GM21786 (cell line): ENCODE measurements at regions not wholly inside any gene's neighbourhood (a gene's known extent, or its start where the extent isn't known, plus 50 kb on each side); places are given as distances from the start of the nearest gene placed in this dataset.

Source experiments
- ATAC-seq: cut with Tn5 transposase; IDR thresholded peaks from one replicate; pipeline ENCODE4 v1.9.1; 2021; ENCODE audit not compliant: unreplicated experiment

DNA sequence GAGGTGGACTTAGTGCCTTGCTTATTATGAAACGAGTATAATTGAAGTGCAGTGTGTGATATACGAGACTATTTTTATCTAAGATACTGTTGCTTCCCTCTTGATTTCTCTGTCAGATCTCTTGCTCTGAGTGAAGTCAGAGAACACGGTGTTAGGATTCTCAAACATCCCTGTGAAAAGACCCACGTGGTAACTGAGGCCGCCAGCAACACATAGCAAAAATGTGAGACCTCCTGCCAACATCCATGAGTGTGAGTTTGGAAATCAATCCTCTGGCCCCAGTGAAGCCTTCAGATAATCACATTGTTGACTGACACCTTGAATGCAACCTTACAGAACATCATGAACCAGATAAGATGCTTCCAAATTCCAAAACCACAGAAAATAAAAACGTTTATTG, 954.4 kb downstream of the FAT4 start:
- ATAC-seq, result no peak

DNA sequence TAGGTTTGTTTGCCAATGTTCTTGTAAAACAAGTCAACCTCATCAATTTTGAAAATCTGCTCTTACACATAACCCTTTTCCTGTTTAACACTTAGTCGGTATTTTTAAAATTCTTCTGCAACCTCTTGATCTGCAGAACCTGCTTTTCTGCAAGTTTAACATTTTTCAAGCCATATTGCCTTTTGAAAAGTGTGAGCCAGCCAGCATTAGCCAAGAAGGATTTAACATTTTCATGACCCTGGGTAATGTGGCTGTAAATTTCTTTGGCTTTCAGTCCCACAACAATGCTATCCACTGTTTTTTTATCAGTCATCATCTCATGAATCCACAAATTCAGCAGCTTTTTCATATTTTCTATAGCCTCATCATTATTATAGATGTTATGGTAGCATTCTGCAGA, 956.5 kb downstream of the FAT4 start:
- ATAC-seq, result no peak

DNA sequence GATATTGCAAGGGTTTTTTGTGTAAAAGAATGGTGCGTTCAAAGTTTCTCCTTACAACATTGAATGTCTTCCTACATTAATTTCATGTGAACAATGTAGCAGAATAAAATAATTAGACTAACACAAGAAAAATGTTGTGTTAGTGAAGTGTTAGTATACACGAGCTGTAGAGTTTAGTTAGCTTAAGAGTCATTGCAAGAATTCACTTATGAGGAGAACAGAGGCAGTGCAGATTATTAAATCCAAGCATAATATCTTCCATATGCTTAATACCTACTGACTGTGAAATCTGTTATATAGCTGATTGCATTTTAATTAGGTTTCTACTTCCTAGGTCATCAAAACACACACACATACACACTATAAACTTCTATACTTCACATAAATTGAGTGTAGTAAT, 959.0 kb downstream of the FAT4 start:
- ATAC-seq, result no peak

DNA sequence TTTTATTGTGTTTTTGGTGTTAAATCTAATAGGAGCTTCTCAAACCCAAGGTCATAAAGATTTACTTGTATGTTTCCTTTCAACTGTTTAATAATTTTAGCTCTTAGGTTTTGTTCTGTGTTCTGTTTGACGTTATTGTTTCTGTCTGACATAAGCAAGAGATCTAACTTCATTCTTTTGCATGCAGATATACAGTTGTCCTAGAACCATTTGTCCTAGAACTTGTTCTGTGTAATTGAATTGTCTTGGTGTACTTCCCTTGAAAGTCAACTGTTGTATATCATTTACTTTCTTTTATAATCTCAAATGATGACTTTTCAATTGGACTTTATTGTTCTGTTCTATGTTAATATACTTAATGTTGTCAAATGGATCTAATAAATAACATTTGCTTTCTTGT, 977.1 kb downstream of the FAT4 start:
- ATAC-seq, result no peak

DNA sequence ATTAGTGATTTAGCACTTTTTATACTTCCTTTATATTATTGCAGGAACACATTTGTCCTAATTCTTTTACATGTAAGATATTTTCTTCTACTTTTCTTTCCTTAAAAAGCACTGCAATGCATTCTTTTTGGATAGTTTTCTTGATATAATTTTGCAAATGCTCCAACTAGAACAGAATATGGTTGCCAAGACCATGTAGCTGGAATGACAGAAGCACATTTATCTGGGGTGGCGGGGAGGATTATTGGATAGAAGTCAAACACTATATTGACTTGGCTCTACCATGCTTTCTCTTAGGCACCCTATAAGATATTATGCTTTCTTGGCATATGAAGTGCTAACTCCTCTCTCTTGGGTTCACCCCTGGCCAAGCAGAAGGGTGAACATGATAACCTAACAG, 983.5 kb downstream of the FAT4 start:
- ATAC-seq, result no peak

DNA sequence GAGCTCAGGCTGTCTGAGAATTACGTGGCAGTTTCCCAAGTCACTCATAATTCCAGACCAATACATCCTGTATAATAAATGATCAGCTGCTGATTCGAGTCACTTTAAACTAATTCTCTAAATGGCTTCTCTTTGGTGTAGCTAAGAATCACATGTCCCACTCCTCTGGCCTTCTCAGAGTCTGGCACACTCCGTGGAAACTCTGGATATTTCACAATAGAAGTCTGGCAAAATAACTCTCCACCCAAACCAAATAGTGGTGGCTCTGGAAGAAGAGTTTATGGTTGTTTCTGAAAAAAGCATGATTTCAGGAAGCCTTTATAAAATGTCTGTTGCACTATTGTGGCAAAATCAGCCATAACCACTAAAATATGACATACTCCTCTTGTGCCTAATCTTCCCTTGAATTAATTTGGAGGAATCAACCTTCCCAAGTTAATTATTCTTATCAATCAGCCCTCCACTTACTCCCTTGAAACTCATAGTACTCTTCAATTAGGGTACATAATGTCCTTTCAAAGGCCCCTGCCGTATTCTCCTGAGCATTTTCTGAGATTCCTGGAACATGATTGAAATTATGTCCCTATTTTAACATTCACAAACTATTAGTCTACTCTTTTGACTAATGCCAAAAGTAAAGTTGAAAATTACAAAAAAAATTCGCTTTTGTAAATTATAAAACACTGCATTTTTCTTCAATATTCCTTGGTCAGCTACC, 991.6 kb downstream of the FAT4 start:
- ATAC-seq, result no peak

DNA sequence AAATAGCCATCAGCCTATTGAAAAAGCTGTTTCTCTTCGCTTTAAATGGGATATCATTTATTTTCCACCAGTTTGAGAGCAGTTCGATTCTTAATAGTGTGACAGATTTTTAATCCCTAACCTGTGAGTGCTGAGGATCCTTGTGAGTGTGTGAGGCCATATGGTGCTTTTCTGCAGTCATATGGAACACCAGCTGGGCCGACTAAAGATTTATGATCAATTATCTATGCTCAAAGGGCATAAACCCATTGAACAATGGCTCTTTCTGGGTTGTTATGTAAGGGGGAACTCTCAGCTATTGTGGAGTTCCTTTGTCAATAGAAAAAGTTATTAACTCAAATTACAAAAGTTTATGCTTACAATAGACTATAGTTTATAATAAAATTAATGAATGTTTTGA, 1003.6 kb downstream of the FAT4 start:
- no peak for ATAC-seq

DNA sequence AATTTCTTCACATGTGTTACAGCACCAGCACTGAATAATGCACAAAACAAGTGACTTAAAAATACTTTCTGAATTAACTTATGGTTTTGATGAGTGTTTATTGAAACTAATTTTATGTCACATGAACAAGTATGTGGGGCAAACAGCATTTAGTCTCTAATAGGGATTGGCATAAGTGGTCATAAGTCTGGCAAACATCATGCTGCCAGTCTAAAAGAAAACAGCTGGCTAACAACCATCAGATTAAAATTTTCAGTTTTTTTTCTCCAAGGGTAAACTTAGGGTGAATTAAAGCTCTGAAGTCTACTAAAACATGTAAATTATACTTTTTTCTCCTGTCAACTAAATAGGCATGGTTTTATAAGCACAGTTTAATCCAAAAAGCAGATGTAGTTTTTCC, 1014.2 kb downstream of the FAT4 start:
- no peak for ATAC-seq

DNA sequence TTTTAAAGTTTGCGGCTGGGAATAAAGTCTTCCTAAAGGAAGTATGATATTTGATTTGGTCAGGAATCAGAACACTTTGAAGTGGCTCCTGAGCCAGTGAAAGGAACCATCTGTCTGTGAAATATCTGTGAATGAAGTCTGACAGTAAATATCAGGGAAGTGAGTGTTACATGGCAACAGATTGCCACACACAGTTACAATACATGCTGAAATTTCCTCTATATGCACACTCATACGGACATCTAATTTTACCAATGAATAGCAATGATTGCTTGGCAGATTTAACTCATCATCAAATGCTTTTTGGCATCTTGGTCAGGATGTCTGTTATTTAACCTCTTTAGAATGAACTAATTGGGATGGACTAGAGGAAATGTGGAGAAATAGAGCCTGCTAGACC, 1023.8 kb downstream of the FAT4 start:
- ATAC-seq, result no peak

DNA sequence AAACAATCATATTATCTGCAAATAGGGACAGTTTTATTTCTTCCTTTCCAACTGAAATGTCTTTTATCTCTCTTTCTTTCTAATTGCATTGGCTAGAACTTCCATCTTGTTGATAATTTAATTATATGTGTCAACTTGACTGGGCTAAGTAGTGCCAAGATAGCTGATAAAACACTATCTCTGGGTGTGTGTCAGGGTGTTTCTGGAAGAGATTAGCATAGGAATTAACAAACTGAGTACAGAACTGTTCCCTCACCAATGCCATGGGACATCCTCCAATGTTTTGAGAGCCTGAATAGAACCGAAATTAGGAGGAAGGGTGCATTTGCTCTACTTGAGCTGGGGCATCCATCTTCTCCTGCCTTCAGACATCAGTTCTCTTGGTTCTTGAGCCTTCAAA, 1027.2 kb downstream of the FAT4 start:
- ATAC-seq, result no peak

DNA sequence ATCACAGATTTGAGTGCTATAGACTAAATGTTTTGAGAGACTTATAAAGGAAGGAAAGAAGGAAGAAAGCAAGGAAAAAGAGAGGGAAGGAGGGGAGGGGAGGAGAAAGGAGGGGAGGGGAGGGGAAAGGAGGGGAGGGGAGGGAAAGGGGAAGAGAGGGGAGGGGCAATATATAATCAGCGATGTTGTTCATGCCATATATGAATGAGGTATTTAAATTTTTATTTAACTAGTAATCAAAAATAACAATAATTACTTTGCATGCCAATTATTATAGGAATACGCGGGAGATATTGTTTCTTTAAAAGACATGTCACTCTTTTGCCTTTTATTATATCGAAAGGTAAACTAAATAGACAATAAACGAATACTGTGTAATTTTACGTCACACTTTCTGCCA, 1029.7 kb downstream of the FAT4 start:
- ATAC-seq, result no peak

DNA sequence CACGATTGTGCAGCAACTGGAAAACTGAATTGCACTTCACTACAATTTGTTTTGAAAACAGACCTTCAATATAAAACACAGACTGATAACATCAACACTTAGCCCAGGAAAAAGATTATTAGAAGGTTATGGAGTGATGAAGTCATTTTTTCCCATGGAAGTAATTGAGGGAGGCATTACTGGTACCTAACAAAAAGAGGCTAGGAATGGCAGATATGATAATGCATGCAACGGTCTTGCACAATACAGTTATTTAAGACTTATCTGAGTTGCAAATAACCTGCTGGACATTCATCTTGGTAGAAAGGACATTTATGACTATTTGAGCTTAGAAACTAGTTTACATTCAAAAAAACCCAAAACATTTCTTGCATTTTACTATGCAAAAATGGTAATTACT, 1031.9 kb downstream of the FAT4 start:
- ATAC-seq, result no peak

DNA sequence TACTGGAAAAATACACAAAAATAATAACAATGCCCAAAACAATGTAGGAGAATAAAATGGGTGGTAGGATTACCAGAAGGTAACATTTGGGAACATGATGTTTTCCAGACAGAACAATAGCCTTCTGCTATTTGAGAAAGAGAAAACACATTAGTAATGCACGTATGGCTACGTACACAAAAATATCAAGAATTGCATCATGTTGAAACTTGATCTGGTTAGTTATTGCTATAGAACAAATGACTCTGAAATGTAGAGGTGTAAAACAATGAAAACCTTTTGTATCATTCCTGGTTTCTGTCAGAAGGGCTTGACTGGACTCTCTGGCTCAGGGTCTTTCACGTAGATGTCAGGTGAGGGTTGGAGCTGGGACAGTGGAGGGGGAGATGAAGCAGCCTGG, 1040.0 kb downstream of the FAT4 start:
- ATAC-seq, result no peak

DNA sequence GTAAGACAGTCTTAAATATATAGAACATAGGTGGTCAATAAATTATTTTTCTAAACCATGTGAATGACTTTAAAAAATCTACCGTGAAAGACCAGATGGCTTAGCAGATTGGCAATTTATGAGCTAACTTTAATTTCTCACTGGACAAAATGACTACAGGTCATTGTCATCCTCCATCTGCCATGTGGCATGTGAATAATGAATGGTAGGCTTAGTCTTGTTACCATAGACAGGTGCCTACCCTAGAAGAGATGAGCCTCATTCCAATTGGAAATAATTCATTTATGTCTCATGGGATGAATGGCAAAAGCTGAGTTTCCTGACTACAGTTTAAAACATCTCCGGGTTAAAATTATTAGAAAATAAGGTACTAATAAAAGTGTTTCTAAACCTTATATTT, 1043.3 kb downstream of the FAT4 start:
- ATAC-seq, result no peak

DNA sequence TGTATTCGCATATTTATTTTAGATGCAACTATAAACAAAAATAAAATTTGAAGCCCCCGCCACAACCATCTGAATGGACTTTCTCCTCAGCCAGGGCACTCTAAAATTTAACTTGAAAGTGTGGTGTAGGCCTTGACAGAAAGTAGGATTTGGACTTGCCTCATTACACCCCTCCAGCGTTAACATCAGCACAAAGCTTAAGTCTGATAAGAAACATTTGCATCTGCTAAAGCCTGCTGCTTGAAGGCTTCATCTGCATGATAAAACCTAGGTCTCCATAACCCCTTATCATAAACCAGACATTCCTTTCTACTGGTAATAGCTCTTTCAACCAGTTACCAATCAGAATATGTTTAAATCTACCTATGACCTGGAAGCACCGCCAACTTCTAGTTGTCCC, 1046.5 kb downstream of the FAT4 start:
- ATAC-seq, result no peak

DNA sequence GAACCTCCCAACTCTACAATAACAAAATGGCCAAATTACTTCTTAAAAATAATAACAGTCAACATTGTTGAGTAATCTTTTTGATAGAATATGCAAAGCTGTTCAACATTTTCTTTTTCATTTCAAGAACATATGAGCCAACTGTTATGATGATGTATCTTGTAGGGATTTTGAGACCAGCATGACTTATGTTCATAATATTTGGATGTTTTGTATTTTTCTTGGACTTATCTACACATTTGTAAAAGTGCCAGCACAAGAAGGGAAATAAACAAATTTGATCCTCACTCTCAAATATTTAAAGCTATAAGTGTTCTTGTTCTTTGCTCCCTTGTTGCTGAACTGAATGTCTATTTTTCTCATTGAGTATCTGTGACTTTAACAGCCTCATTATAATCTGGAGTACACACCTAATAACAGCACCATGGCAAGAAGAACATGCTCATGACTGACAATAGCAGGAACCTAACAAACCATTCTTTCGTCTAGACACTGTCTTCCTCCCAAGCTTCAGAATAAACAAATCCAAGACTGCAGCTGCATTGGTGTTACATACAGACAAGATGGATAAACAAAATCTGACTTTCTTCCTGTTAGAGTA, 1049.7 kb downstream of the FAT4 start:
- ATAC-seq, result no peak

DNA sequence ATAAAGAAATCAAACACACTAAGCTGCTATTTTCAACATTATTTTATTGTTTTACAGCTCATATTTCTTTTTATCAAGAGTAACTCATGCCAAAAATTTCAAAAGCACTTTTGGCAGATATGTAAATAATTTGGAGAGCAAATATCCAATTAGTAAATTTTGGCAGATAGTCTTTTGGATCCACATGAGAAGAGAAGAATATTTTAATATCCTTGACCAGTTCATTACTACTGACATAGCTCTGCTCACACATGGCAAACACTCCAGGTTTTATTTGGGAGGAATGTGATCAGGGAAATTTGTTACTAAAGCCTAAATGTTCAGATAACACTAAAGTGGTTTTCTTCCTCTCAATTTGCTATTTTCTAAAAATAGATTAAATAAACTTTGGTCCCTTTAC, 1054.3 kb downstream of the FAT4 start:
- ATAC-seq, result no peak

DNA sequence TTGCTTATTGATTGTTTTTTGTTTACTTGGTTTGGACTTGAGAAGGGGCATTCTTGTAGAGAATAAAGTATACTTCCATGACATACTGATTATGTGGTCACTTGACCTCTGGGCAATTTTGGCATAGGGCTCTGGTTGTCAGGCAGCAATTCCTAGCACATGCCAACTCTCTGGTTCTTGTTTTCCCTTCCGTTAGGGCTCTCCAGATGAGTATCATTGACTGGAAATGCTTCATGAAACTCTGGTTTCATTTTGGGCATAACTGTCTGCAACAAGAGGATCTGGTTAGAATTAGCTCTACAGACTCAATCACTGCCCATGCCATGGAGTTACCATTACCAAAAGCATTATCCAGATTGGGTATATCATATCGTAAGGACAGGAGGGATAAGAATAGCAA, 1057.9 kb downstream of the FAT4 start:
- ATAC-seq, result no peak

DNA sequence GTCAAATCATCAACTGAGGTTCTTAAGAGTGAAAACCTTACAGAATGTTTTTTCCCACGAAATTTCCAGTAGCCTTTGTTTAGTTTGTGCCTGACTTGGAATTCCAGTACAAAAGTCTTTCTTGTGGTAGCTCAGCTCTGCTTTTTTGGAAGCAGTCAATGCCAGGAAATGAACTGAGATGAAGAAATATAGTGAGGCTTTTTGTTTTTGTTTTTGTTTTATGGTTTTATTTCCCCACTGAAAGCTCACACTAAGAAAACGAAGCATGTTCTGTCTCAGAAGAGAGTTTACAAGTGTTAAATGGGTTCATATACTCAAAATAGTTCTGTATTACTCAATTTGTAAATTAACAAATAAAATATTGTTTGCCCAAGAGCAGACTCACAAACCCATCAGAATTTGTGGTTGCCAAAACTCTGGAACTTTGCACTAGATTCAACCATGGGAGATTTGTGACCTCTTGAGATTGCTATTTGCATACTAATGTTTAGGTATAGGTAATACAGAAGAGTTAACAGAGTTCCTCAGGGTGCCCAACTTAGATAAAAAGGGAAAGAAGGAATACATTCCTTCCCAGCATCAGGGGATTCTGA, 1060.8 kb downstream of the FAT4 start:
- no peak for ATAC-seq

DNA sequence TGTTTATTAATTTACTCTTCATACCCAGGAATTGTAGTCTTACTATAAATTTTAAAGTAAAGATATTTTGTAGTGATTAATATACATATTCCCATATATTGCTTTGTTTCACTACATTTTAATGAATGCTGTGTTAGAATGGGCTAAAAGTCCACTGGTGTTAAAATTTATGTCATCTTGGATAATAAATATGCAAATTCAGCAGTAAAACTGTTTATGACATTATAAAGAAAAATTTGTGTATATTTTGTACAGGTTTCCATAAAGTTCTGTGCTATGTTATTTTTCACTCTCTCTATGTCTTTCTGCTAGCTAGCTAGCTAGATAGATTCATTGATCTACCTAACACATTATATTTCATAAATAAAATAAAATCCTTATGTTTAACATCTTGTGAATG, 1071.2 kb downstream of the FAT4 start:
- ATAC-seq, result no peak

DNA sequence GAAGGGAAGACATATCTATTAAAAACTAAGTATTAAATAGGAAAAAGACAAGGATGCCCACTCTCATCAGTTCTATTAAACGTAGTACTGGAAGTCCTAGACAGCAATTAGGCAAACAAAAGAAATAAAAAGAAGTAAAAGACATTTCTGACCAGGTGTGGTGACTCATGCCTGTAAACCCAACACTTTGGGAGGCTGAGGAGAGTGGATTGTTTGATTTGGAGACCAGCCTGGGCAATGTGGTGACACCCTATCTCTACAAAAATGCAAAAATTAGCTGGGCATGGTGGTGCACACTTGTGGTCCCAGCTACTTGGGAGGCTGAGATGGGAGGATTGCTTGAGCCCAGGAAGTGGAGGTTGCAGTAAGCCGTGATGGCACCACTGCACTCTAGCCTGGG, 1071.8 kb downstream of the FAT4 start:
- no peak for ATAC-seq

DNA sequence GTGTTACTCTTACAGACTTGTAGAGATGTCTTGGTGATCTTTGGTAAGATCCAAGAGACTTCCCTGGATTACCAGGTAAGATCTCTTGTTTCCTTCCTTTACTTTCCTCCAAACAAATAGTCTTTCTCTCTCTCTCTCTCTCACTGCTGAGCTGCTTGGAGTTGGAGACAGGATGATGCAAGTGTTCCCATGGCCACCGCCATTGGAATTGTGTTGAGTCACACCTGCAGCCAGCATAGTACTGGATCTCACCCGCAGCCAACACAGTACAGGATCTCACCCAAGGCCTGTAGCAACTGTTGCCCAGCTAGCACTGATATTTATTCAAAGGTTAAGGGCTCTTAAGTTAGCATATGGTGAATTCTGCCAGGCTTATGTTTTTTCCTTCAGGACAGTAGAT, 1080.9 kb downstream of the FAT4 start:
- ATAC-seq, result no peak

DNA sequence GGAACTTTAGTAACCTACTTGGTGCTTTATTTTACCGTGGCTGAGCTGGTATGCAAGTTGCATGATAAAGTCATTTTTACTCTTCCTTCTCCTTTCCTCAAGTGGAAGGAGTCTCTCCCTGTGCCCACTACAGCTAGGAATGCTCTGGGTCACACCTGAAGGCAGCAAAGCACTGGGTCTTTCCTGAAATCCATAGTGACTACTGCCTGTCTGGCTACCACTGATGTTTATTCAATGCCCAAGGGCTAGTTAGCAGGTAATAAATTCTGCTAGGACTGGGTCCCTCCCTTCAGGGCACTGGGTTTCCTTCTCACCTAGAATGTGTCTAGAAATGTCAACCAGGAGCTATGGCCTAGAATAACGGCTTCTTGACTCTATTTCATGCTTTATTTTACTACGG, 1081.4 kb downstream of the FAT4 start:
- no peak for ATAC-seq
